A673 (cell line): ENCODE measurements at regions not wholly inside any gene's neighbourhood (a gene's known extent, or its start where the extent isn't known, plus 50 kb on each side); places are given as distances from the start of the nearest gene placed in this dataset.

Source experiments
- BruUV-seq: library from RNA; stranded (reverse); fragments of 400-500 nt; replicated peaks from 2 replicates; lab custom pipeline; 2021; lab: Mats Ljungman, UMichigan
- CTCF ChIA-PET: fragments of 300-600 bp; sonication (Branson Sonifier 250); formaldehyde crosslinking; loops from one replicate; lab custom pipeline; 2022; ENCODE audit warnings: antibody characterized with exemption; lab: Charles Lee
- POLR2A ChIA-PET: fragments of 300-600 bp; sonication (Branson Sonifier 250); formaldehyde crosslinking; loops from one replicate; lab custom pipeline; 2022; ENCODE audit warnings: antibody characterized with exemption; ENCODE audit not compliant: low non-redundant PET; lab: Charles Lee
- DNase-seq: peaks from one replicate; pipeline ENCODE4 v3.0.0-alpha.2; 2015; ENCODE audit warnings: low spot score
- H3K27ac ChIP-seq: fragments of 200-600 bp; sonication (generic); 2 replicates; pipeline ENCODE4 v1.5.1; 2016; ENCODE audit warnings: mixed run types, low read depth, mild to moderate bottlenecking, mixed read lengths, antibody characterized with exemption, low read length; ENCODE audit not compliant: poor library complexity, severe bottlenecking
- H3K27me3 ChIP-seq: fragments of 200-600 bp; sonication (generic); replicated peaks from 2 replicates; pipeline ENCODE4 v1.6.1; 2017; ENCODE audit warnings: mixed run types, low read depth, mild to moderate bottlenecking, mixed read lengths, antibody characterized with exemption, low read length; ENCODE audit not compliant: insufficient read depth, poor library complexity
- H3K36me3 ChIP-seq: fragments of 200-600 bp; sonication (generic); 2 replicates; pipeline ENCODE4 v1.6.1; 2016; ENCODE audit warnings: mixed run types, mild to moderate bottlenecking, mixed read lengths, antibody characterized with exemption, low read length; ENCODE audit not compliant: insufficient read depth, poor library complexity, severe bottlenecking
- H3K4me1 ChIP-seq: fragments of 200-600 bp; sonication (generic); 2 replicates; pipeline ENCODE4 v1.6.1; 2017; ENCODE audit warnings: mixed run types, mild to moderate bottlenecking, mixed read lengths, antibody characterized with exemption, low read length; ENCODE audit not compliant: insufficient read depth, poor library complexity, severe bottlenecking
- H3K4me3 ChIP-seq: fragments of 200-600 bp; sonication (generic); 2 replicates; pipeline ENCODE4 v1.5.1; 2016; ENCODE audit warnings: low read depth, mixed run types, mild to moderate bottlenecking, mixed read lengths, low read length; ENCODE audit not compliant: poor library complexity, severe bottlenecking
- H3K9me3 ChIP-seq: fragments of 200-600 bp; sonication (generic); 2 replicates; pipeline ENCODE4 v1.6.1; 2016; ENCODE audit warnings: mixed run types, low read depth, mild to moderate bottlenecking, mixed read lengths, antibody characterized with exemption, low read length; ENCODE audit not compliant: poor library complexity, severe bottlenecking
- EZH2 ChIP-seq: fragments of 200-600 bp; sonication (generic); IDR thresholded peaks from 2 replicates; pipeline ENCODE4 v1.6.1; 2017; ENCODE audit warnings: borderline replicate concordance, low read depth, mild to moderate bottlenecking, mixed read lengths, antibody characterized with exemption, low read length; ENCODE audit not compliant: poor library complexity, severe bottlenecking
- intact Hi-C: fragments of 100-400 bp; cut with micrococcal nuclease; formaldehyde crosslinking; loops from one replicate; pipeline ENCODE4 v1.10.0; 2022; ENCODE audit not compliant: unreplicated experiment
- TF ChIP-seq, protein P1 (sequence below): fragments of 300-800, 200-600 bp; sonication (generic); conservative IDR thresholded peaks from 2 replicates; pipeline ENCODE4 v1.5.1; 2017; ENCODE audit warnings: low read depth, mild to moderate bottlenecking, antibody characterized with exemption, low read length, moderate library complexity, mixed read lengths

DNA sequence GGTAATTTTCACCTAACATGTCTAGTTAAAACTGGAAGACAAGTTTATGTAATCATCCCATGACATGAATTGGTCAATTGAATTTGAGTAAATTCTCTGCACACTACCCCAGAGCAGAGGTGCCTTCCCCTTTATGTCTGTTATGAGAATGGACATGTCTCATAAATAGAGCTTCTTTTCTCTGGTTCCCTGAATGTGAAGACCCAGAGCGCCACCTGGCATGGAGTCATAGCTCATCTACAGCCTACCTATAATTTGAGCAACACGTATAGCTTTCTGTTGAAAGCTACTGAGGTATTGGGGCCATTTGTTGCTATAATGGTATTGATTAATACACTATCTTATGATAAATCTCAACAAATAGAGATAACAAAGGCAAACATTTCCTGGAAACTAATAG, 626.5 kb upstream of the GALNTL6 start:
- H3K4me3 ChIP-seq: no peak overlapping the region
- ChIA-PET POLR2A (no interaction called here), CTCF (no interaction called here)
- no TSS peak for BruUV-seq
- no peaks in the 10 kb centered on the region for H3K4me1 ChIP-seq
- TF ChIP-seq, protein P1, sequence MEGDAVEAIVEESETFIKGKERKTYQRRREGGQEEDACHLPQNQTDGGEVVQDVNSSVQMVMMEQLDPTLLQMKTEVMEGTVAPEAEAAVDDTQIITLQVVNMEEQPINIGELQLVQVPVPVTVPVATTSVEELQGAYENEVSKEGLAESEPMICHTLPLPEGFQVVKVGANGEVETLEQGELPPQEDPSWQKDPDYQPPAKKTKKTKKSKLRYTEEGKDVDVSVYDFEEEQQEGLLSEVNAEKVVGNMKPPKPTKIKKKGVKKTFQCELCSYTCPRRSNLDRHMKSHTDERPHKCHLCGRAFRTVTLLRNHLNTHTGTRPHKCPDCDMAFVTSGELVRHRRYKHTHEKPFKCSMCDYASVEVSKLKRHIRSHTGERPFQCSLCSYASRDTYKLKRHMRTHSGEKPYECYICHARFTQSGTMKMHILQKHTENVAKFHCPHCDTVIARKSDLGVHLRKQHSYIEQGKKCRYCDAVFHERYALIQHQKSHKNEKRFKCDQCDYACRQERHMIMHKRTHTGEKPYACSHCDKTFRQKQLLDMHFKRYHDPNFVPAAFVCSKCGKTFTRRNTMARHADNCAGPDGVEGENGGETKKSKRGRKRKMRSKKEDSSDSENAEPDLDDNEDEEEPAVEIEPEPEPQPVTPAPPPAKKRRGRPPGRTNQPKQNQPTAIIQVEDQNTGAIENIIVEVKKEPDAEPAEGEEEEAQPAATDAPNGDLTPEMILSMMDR: no peak
- H3K27me3 ChIP-seq: no peaks in the 10 kb centered on the region
- DNase-seq: no peak
- H3K27ac ChIP-seq: no peak overlapping the region
- no peaks in the 10 kb centered on the region for H3K9me3 ChIP-seq
- H3K36me3 ChIP-seq: no peaks in the 10 kb centered on the region
- intact Hi-C loops: no loop called here

DNA sequence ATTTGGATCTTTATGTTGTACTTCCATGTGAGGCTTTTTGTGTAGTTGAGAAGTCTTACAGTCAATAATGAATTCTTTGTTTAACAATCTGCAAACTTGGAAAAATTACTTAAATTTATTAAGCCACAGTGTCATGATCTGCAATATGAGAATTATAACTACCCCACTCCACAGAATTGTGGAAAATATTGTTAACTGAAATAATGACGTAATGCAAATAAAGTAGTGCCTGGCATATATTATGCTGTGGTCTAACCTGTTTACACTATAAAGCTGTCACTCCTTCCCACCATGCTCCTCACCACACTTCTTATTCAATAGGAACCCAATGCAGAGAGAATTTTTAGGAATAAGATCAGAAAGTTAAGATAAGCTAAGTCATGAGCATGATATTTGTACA, 632.1 kb upstream of the GALNTL6 start:
- no peak for DNase-seq
- Histone ChIP-seq H3K9me3 (no peaks in the 10 kb centered on the region), H3K36me3 (no peaks in the 10 kb centered on the region), H3K4me3 (no peak overlapping the region), H3K27ac (no peak overlapping the region), H3K27me3 (no peaks in the 10 kb centered on the region), H3K4me1 (no peaks in the 10 kb centered on the region)
- POLR2A ChIA-PET: no interaction called here
- intact Hi-C loops: no loop called here
- no TSS peak for BruUV-seq
- CTCF ChIA-PET: no interaction called here
- TF ChIP-seq, protein P1: no peak
- TF ChIP-seq EZH2: no peak

DNA sequence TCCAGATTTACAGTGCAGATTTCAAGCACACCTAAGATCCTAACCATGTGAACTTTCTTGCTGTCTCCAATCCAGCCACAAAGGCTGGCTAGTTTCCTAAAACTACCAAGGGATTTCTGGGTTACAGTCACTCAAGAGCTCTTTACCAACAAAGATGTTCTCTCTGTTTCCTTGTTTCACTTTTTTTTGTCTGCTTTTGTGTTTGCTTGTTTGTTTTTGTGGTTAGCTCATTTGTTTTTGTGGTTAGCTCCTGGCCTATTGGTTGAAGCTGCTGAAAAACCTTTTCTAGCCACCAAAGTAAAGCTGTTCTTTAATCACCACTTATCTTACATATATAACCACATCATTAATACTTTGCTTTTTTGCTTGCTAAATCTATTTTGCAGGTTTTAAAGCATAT, 642.5 kb upstream of the GALNTL6 start:
- Histone ChIP-seq H3K27me3 (no peaks in the 10 kb centered on the region), H3K9me3 (no peaks in the 10 kb centered on the region), H3K27ac (no peak overlapping the region), H3K36me3 (no peaks in the 10 kb centered on the region), H3K4me1 (no peaks in the 10 kb centered on the region), H3K4me3 (no peak overlapping the region)
- BruUV-seq: no TSS peak
- intact Hi-C loops: no loop called here
- TF ChIP-seq EZH2: no peak
- TF ChIP-seq, protein P1: no peak
- ChIA-PET CTCF (no interaction called here), POLR2A (no interaction called here)
- no peak for DNase-seq

DNA sequence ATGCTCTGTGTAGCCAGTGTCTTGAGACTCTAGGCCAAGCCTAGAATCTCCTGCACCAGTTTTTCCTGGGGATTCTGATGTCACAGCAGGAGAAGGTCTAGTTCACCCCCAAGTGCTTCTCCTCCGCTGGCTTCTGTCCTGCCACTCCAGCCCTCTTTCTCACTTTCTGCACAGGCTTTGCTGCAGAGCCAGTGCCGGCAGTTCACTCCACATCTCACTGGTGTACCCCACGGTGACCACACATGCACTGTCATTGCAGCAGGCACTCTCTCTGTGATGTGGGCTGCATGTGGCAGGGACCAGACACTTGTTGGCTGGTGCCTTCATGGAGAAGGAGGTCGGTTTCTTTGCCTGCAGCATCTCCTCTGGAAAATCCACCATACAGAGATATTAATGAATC, 643.8 kb upstream of the GALNTL6 start:
- POLR2A ChIA-PET: no interaction called here

More for the DNA sequence above, 643.8 kb upstream of the GALNTL6 start:
- H3K4me3 ChIP-seq: no peak overlapping the region
- no peaks in the 10 kb centered on the region for H3K9me3 ChIP-seq
- H3K4me1 ChIP-seq: no peaks in the 10 kb centered on the region
- intact Hi-C loops: no loop called here
- CTCF ChIA-PET: no interaction called here
- DNase-seq: no peak
- H3K27me3 ChIP-seq: no peaks in the 10 kb centered on the region
- TF ChIP-seq, protein P1: no peak
- no peak for TF ChIP-seq EZH2
- H3K27ac ChIP-seq: no peak overlapping the region
- no TSS peak for BruUV-seq
- H3K36me3 ChIP-seq: no peaks in the 10 kb centered on the region
